ENCODE measurements at regions not wholly inside any gene's neighbourhood (a gene's known extent, or its start where the extent isn't known, plus 50 kb on each side); places are given as distances from the start of the nearest gene placed in this dataset.

- Histone ChIP-seq H3K4me3 (no peak overlapping the region), H3K27me3 (no peaks in the 10 kb centered on the region), H3K4me1 (no peaks in the 10 kb centered on the region), H3K36me3 (no peaks in the 10 kb centered on the region), H3K9me3 (no peaks in the 10 kb centered on the region), H3K27ac (no peak overlapping the region)
- TF ChIP-seq POLR2AphosphoS5 (IDR thresholded peaks at IDR 0.05), result no peak
- no peak for TF ChIP-seq POLR2A (IDR thresholded peaks at IDR 0.05)
- TF ChIP-seq CTCF (IDR thresholded peaks at IDR 0.05), result no peak
- no peak for TF ChIP-seq EP300 (IDR thresholded peaks at IDR 0.05)
- intact Hi-C loops (cut with DNase I), result no loop called here
- DNase-seq, result no peak
- 92 to 95% methylated on average over 4 of the region's 4 CpGs for WGBS, 2 donors
Observed at GRCh38 chr2:182573553-182573952, 142.5 kb upstream of the DNAJC10 start.

DNA sequence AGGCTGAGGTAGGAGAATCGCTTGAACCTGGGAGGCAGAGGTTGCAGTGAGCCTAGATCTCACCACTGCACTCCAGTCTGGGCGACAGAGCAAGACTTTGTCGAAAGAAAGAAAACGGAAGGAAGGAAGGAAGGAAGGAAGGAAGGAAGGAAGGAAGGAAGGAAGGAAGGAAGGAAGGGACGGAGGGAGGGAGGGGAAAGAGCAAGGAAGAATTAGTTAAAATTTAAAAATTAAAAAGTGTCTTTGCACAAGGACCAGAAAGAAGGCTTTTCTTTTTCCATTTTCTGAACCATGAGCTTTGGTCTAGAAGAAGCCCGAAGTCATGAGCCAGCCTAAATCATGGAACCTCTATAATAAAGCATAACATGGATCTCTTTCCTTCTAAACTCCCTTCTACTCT is 138.2 kb upstream of the DNAJC10 start:
- Histone ChIP-seq H3K36me3 (no peaks in the 10 kb centered on the region), H3K27ac (no peak overlapping the region), H3K4me3 (no peak overlapping the region), H3K27me3 (no peaks in the 10 kb centered on the region), H3K4me1 (no peaks in the 10 kb centered on the region), H3K9me3 (no peaks in the 10 kb centered on the region)
- no peak for TF ChIP-seq POLR2A (IDR thresholded peaks at IDR 0.05)
- TF ChIP-seq POLR2AphosphoS5 (IDR thresholded peaks at IDR 0.05), result no peak
- no peak for TF ChIP-seq CTCF (IDR thresholded peaks at IDR 0.05)
- no peak for TF ChIP-seq EP300 (IDR thresholded peaks at IDR 0.05)
- intact Hi-C loops (cut with DNase I), result no loop called here
- WGBS, 2 donors, result 84 to 93% methylated on average over 6 of the region's 6 CpGs
- DNase-seq, result no peak

- Histone ChIP-seq H3K27ac (no peak overlapping the region), H3K9me3 (no peaks in the 10 kb centered on the region), H3K4me3 (no peak overlapping the region), H3K36me3 (no peaks in the 10 kb centered on the region), H3K4me1 (no peaks in the 10 kb centered on the region), H3K27me3 (no peaks in the 10 kb centered on the region)
- TF ChIP-seq CTCF (IDR thresholded peaks at IDR 0.05), result no peak
- TF ChIP-seq POLR2A (IDR thresholded peaks at IDR 0.05), result no peak
- TF ChIP-seq POLR2AphosphoS5 (IDR thresholded peaks at IDR 0.05), result no peak
- no peak for DNase-seq
- WGBS, 2 donors, result 81 to 83% methylated on average over 4 of the region's 4 CpGs
- intact Hi-C loops (cut with DNase I), result no loop called here
Observed at GRCh38 chr2:182581196-182581935, 134.7 kb upstream of the DNAJC10 start.

DNA sequence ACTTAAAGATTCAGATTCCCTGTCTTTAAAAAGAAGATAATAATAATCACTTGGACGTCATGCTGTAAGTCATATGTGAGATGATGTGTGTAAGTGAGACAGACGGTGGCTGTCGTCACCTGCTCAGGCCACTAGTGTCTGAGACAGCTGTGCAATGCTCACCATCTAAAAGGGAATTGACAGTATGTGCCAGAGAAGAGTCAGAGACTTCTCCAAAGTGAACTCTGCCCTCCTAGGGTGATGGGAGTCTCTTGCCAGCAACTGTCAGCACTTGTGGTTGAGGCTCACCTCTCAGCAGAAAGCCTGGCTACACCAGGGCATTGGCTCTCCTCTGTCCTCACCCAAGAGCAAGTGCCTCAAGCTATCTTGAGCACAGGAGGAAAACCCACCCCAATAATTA is 131.6 kb upstream of the DNAJC10 start:
- 91 to 93% methylated on average over 3 of the region's 3 CpGs for WGBS, 2 donors
- DNase-seq, result no peak
- H3K27ac ChIP-seq, result no peak overlapping the region
- TF ChIP-seq CTCF (IDR thresholded peaks at IDR 0.05) (no peak), POLR2AphosphoS5 (IDR thresholded peaks at IDR 0.05) (no peak), EP300 (IDR thresholded peaks at IDR 0.05) (no peak), POLR2A (IDR thresholded peaks at IDR 0.05) (no peak)
- H3K4me1 ChIP-seq, result no peaks in the 10 kb centered on the region
- no peaks in the 10 kb centered on the region for H3K27me3 ChIP-seq
- intact Hi-C loops (cut with DNase I), result no loop called here
- no peaks in the 10 kb centered on the region for H3K9me3 ChIP-seq
- no peaks in the 10 kb centered on the region for H3K36me3 ChIP-seq
- no peak overlapping the region for H3K4me3 ChIP-seq

- no peaks in the 10 kb centered on the region for H3K4me1 ChIP-seq
- 88% methylated on average over 3 of the region's 3 CpGs for WGBS, 2 donors
- no peaks in the 10 kb centered on the region for H3K27me3 ChIP-seq
- no peak overlapping the region for H3K4me3 ChIP-seq
- TF ChIP-seq CTCF (IDR thresholded peaks at IDR 0.05) (no peak), POLR2A (IDR thresholded peaks at IDR 0.05) (no peak), EP300 (IDR thresholded peaks at IDR 0.05) (no peak), POLR2AphosphoS5 (IDR thresholded peaks at IDR 0.05) (no peak)
- no peaks in the 10 kb centered on the region for H3K9me3 ChIP-seq
- no peak for DNase-seq
- H3K27ac ChIP-seq, result no peak overlapping the region
- intact Hi-C loops (cut with DNase I), result no loop called here
- H3K36me3 ChIP-seq, result no peaks in the 10 kb centered on the region
Observed at GRCh38 chr2:182585001-182585400, 131.1 kb upstream of the DNAJC10 start.

All from sigmoid colon (tissue), 6 donors.